NCI-H2081 treated with DMSO at 0.1 percent for 48 hours (cell line): ENCODE measurements at regions not wholly inside any gene's neighbourhood (a gene's known extent, or its start where the extent isn't known, plus 50 kb on each side); places are given as distances from the start of the nearest gene placed in this dataset.

ENCODE experiments used
- DNase-seq: peaks from one replicate; lab custom pipeline; 2025; lab: John Stamatoyannopoulos, UW

GRCh38 chr5:155923784-155924183, 403.2 kb upstream of the SGCD start:
- no peak for DNase-seq

- DNase-seq = no peak
These were observed 400.9 kb upstream of the SGCD start for GRCh38 chr5:155926031-155926430.

GRCh38 chr5:155926766-155927165, 400.2 kb upstream of the SGCD start:
- no peak for DNase-seq

GRCh38 chr5:155929112-155929511, 397.9 kb upstream of the SGCD start:
- no peak for DNase-seq

GRCh38 chr5:155934964-155935363, 392.0 kb upstream of the SGCD start:
- no peak for DNase-seq

- no peak for DNase-seq
These were observed 391.2 kb upstream of the SGCD start for GRCh38 chr5:155935723-155936122.

GRCh38 chr5:155936520-155937406, 390.2 kb upstream of the SGCD start:
- DNase-seq = no peak

GRCh38 chr5:155938051-155938450, 388.9 kb upstream of the SGCD start:
- no peak for DNase-seq

GRCh38 chr5:155941340-155941739, 385.6 kb upstream of the SGCD start:
- no peak for DNase-seq

- DNase-seq = peak; percentile 46
These were observed 383.2 kb upstream of the SGCD start for GRCh38 chr5:155943516-155944407.

GRCh38 chr5:155947394-155948062, 379.4 kb upstream of the SGCD start:
- DNase-seq = no peak

GRCh38 chr5:155948576-155948975, 378.4 kb upstream of the SGCD start:
- DNase-seq = no peak

- no peak for DNase-seq
These were observed 374.4 kb upstream of the SGCD start for GRCh38 chr5:155952486-155953089.

GRCh38 chr5:155953335-155953734, 373.6 kb upstream of the SGCD start:
- DNase-seq = no peak

GRCh38 chr5:155954701-155955445, 372.1 kb upstream of the SGCD start:
- DNase-seq = no peak

GRCh38 chr5:155957884-155958283, 369.1 kb upstream of the SGCD start:
- DNase-seq = no peak

- no peak for DNase-seq
These were observed 367.9 kb upstream of the SGCD start for GRCh38 chr5:155959082-155959481.

- no peak for DNase-seq
These were observed 366.8 kb upstream of the SGCD start for GRCh38 chr5:155960177-155960576.

GRCh38 chr5:155969537-155969936, 357.4 kb upstream of the SGCD start:
- no peak for DNase-seq

- no peak for DNase-seq
These were observed 352.6 kb upstream of the SGCD start for GRCh38 chr5:155974369-155974768.

- no peak for DNase-seq
These were observed 348.1 kb upstream of the SGCD start for GRCh38 chr5:155978850-155979249.
